ENCODE measurements at regions not wholly inside any gene's neighbourhood (a gene's known extent, or its start where the extent isn't known, plus 50 kb on each side); places are given as distances from the start of the nearest gene placed in this dataset.
A peak's percentile ranks its signal among the peaks of the same experiment; 100 is the strongest.
"Not testable (repeated sequence)": the region's sequence is repeated elsewhere in the genome, so short reads cannot be mapped to it uniquely, and the experiment has no call there.

- Histone ChIP-seq H2BK120ac (ENCODE audit: low read depth, low read length) (no peak overlapping the region), H3K18ac (ENCODE audit: low read length) (no peak overlapping the region), H3K9ac (ENCODE audit: low read length) (no peak overlapping the region), H3K56ac (ENCODE audit: low read length) (no peak overlapping the region), H3K4me1 (ENCODE audit: control insufficient read depth, low read depth, low read length) (no peaks in the 10 kb centered on the region), H4K8ac (ENCODE audit: low read depth, low read length) (no peak overlapping the region), H2BK5ac (ENCODE audit: low read length) (no peak overlapping the region), H3K4me2 (ENCODE audit: low read length) (no peak overlapping the region), H2AK5ac (ENCODE audit: low read length) (no peak overlapping the region), H3K4me3 (ENCODE audit: low read length) (no peak overlapping the region), H3K4ac (ENCODE audit: low read depth, low read length) (no peak overlapping the region), H3K27me3 (ENCODE audit: insufficient read depth, low read length, poor library complexity) (no peaks in the 10 kb centered on the region), H2BK15ac (replicated peaks; ENCODE audit: low read depth) (no peak overlapping the region), H4K5ac (ENCODE audit: low read length) (no peak overlapping the region), H3K79me1 (ENCODE audit: low read length) (no peaks in the 10 kb centered on the region), H3K36me3 (ENCODE audit: control insufficient read depth, insufficient read depth, low read length) (no peaks in the 10 kb centered on the region), H3K23ac (ENCODE audit: low read length) (no peak overlapping the region), H3K27ac (ENCODE audit: low read depth, low read length) (no peak overlapping the region), H3K79me2 (ENCODE audit: control insufficient read depth, insufficient read depth, low read length) (no peaks in the 10 kb centered on the region)
- no peak for DNase-seq
Measured at GRCh38 chr4:167908816-167909215, 183.5 kb upstream of the ANXA10 start.

DNA sequence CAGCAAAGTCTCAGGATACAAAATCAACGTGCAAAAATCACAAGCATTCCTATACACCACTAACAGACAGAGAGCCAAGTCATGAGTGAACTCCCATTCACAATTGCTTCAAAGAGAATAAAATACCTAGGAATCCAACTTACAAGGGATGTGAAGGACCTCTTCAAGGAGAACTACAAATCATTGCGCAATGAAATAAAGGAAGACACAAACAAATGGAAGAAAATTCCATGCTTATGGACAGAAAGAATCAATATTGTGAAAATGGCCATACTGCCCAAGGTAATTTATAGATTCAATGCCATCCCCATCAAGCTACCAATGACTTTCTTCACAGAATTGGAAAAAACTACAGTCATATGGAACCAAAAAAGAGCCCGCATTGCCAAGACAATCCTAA, 179.8 kb upstream of the ANXA10 start:
- not testable (repeated sequence) for H3K79me2 ChIP-seq (ENCODE audit: control insufficient read depth, insufficient read depth, low read length); DNase-seq
- WGBS (ENCODE audit: extremely low coverage, insufficient coverage, low lambda C conversion rate): no CpG with 5 or more reads among the region's 3 CpGs

GRCh38 chr4:167918077-167918476, 174.3 kb upstream of the ANXA10 start:
- no CpG with 5 or more reads among the region's 1 CpG for WGBS (ENCODE audit: extremely low coverage, insufficient coverage, low lambda C conversion rate)

More for the DNA sequence above, 179.8 kb upstream of the ANXA10 start:
- not testable (repeated sequence) for H4K5ac ChIP-seq (ENCODE audit: low read length); H3K23ac ChIP-seq (ENCODE audit: low read length); H3K18ac ChIP-seq (ENCODE audit: low read length); H3K4me1 ChIP-seq (ENCODE audit: control insufficient read depth, low read depth, low read length); H3K4me3 ChIP-seq (ENCODE audit: low read length); H3K4me2 ChIP-seq (ENCODE audit: low read length); H3K27ac ChIP-seq (ENCODE audit: low read depth, low read length); H2BK5ac ChIP-seq (ENCODE audit: low read length); H3K9ac ChIP-seq (ENCODE audit: low read length); H3K27me3 ChIP-seq (ENCODE audit: insufficient read depth, low read length, poor library complexity); H2BK120ac ChIP-seq (ENCODE audit: low read depth, low read length); H3K56ac ChIP-seq (ENCODE audit: low read length); H3K36me3 ChIP-seq (ENCODE audit: control insufficient read depth, insufficient read depth, low read length); H3K4ac ChIP-seq (ENCODE audit: low read depth, low read length); H2BK15ac ChIP-seq (replicated peaks; ENCODE audit: low read depth); H4K8ac ChIP-seq (ENCODE audit: low read depth, low read length); H3K79me1 ChIP-seq (ENCODE audit: low read length); H2AK5ac ChIP-seq (ENCODE audit: low read length)

DNA sequence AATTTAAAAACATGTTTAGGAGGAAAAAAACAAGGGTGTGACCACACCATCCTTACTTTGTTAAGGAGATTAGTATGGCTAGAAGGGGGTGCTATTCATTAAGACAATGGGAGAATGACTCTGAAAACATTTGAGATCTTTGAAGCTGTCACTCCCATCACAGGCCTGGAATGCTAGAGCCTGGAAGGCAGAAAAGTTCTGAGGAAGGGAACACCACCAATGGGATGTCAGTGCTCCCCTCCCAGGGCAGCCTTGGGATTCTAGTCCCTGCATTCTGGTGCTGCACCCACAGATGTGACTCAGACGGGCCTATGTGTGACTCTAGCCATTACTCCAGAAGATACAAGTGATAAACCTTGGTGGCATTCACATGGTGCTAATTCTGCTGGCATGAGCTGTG, 162.2 kb upstream of the ANXA10 start:
- Histone ChIP-seq H2BK5ac (ENCODE audit: low read length) (no peak overlapping the region), H4K8ac (ENCODE audit: low read depth, low read length) (no peak overlapping the region), H3K4me2 (ENCODE audit: low read length) (no peak overlapping the region), H3K56ac (ENCODE audit: low read length) (no peak overlapping the region), H3K36me3 (ENCODE audit: control insufficient read depth, insufficient read depth, low read length) (no peaks in the 10 kb centered on the region), H3K4me1 (ENCODE audit: control insufficient read depth, low read depth, low read length) (no peaks in the 10 kb centered on the region), H3K4me3 (ENCODE audit: low read length) (no peak overlapping the region), H3K4ac (ENCODE audit: low read depth, low read length) (peak overlapping the region; percentile 59), H3K79me2 (ENCODE audit: control insufficient read depth, insufficient read depth, low read length) (no peaks in the 10 kb centered on the region), H3K9ac (ENCODE audit: low read length) (no peak overlapping the region), H3K23ac (ENCODE audit: low read length) (no peak overlapping the region), H3K27me3 (ENCODE audit: insufficient read depth, low read length, poor library complexity) (no peaks in the 10 kb centered on the region), H3K79me1 (ENCODE audit: low read length) (no peaks in the 10 kb centered on the region), H2BK15ac (replicated peaks; ENCODE audit: low read depth) (no peak overlapping the region), H4K5ac (ENCODE audit: low read length) (no peak overlapping the region), H3K18ac (ENCODE audit: low read length) (no peak overlapping the region), H3K27ac (ENCODE audit: low read depth, low read length) (no peak overlapping the region), H2AK5ac (ENCODE audit: low read length) (no peak overlapping the region), H2BK120ac (ENCODE audit: low read depth, low read length) (no peak overlapping the region)
- WGBS (ENCODE audit: extremely low coverage, insufficient coverage, low lambda C conversion rate): no CpG with 5 or more reads among the region's 1 CpG
- peak; percentile 51 for DNase-seq

More at GRCh38 chr4:167918077-167918476, 174.3 kb upstream of the ANXA10 start:
- no peak overlapping the region for H3K9ac ChIP-seq (ENCODE audit: low read length)
- no peak overlapping the region for H2BK120ac ChIP-seq (ENCODE audit: low read depth, low read length)
- H2BK5ac ChIP-seq (ENCODE audit: low read length): no peak overlapping the region
- H3K79me1 ChIP-seq (ENCODE audit: low read length): no peaks in the 10 kb centered on the region
- DNase-seq: no peak
- H3K4ac ChIP-seq (ENCODE audit: low read depth, low read length): no peak overlapping the region
- H3K27ac ChIP-seq (ENCODE audit: low read depth, low read length): no peak overlapping the region
- no peaks in the 10 kb centered on the region for H3K27me3 ChIP-seq (ENCODE audit: insufficient read depth, low read length, poor library complexity)
- no peak overlapping the region for H2BK15ac ChIP-seq (replicated peaks; ENCODE audit: low read depth)
- H3K4me3 ChIP-seq (ENCODE audit: low read length): no peak overlapping the region
- no peak overlapping the region for H4K5ac ChIP-seq (ENCODE audit: low read length)
- no peak overlapping the region for H3K23ac ChIP-seq (ENCODE audit: low read length)
- H2AK5ac ChIP-seq (ENCODE audit: low read length): no peak overlapping the region
- no peaks in the 10 kb centered on the region for H3K36me3 ChIP-seq (ENCODE audit: control insufficient read depth, insufficient read depth, low read length)
- H3K18ac ChIP-seq (ENCODE audit: low read length): no peak overlapping the region
- no peaks in the 10 kb centered on the region for H3K4me1 ChIP-seq (ENCODE audit: control insufficient read depth, low read depth, low read length)
- no peak overlapping the region for H3K56ac ChIP-seq (ENCODE audit: low read length)
- no peak overlapping the region for H4K8ac ChIP-seq (ENCODE audit: low read depth, low read length)
- H3K79me2 ChIP-seq (ENCODE audit: control insufficient read depth, insufficient read depth, low read length): no peaks in the 10 kb centered on the region
- H3K4me2 ChIP-seq (ENCODE audit: low read length): no peak overlapping the region

GRCh38 chr4:167934216-167934615, 158.1 kb upstream of the ANXA10 start:
- no peak overlapping the region for H3K23ac ChIP-seq (ENCODE audit: low read length)
- H3K18ac ChIP-seq (ENCODE audit: low read length): no peak overlapping the region
- no peak overlapping the region for H2BK5ac ChIP-seq (ENCODE audit: low read length)
- no peak overlapping the region for H2BK15ac ChIP-seq (replicated peaks; ENCODE audit: low read depth)
- no peaks in the 10 kb centered on the region for H3K79me1 ChIP-seq (ENCODE audit: low read length)
- no peak overlapping the region for H4K8ac ChIP-seq (ENCODE audit: low read depth, low read length)
- H2AK5ac ChIP-seq (ENCODE audit: low read length): no peak overlapping the region
- no peaks in the 10 kb centered on the region for H3K79me2 ChIP-seq (ENCODE audit: control insufficient read depth, insufficient read depth, low read length)
- no peak overlapping the region for H2BK120ac ChIP-seq (ENCODE audit: low read depth, low read length)
- H3K4me3 ChIP-seq (ENCODE audit: low read length): no peak overlapping the region
- no CpG with 5 or more reads among the region's 4 CpGs for WGBS (ENCODE audit: extremely low coverage, insufficient coverage, low lambda C conversion rate)
- H3K36me3 ChIP-seq (ENCODE audit: control insufficient read depth, insufficient read depth, low read length): no peaks in the 10 kb centered on the region
- H3K56ac ChIP-seq (ENCODE audit: low read length): no peak overlapping the region
- H3K4me1 ChIP-seq (ENCODE audit: control insufficient read depth, low read depth, low read length): no peaks in the 10 kb centered on the region
- no peak overlapping the region for H3K4ac ChIP-seq (ENCODE audit: low read depth, low read length)
- H3K27me3 ChIP-seq (ENCODE audit: insufficient read depth, low read length, poor library complexity): no peaks in the 10 kb centered on the region
- H3K9ac ChIP-seq (ENCODE audit: low read length): no peak overlapping the region
- no peak overlapping the region for H3K4me2 ChIP-seq (ENCODE audit: low read length)
- DNase-seq: peak; percentile 7
- H4K5ac ChIP-seq (ENCODE audit: low read length): no peak overlapping the region
- no peak overlapping the region for H3K27ac ChIP-seq (ENCODE audit: low read depth, low read length)

DNA sequence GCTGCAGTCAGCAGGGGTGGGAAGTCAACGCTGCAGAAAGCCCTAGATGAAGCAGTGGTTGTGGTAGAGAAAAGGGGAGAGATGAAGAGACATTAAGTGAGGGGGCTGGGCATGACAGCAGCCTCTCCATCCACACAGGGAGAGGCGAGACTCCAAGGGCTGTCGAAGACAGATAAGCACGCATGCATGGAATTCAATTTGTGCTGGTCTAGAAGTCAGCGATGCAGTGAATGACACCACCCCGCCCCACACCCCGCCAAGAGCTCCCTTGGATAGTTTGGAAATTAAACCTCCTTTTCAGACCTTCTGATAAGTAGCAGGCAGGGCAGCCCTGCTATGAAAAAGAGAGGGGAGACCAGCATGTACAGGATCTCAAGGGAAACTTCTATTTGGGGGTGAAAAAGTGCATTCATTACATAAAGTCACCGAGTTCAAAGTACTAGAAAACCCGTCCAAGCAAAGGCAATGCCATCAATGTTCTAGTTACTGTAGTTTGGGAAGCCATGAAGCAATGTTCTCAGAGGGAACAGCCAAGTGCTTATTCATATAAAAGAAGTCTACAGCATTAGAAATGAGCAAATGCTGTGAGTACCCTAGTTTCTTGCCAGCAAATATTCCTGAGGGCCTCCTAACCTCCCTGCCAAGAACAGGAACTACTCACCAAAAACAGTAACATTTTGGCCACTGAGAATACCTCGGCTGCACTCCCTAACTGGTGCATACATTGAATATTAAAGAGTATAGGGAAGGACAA, 152.3 kb upstream of the ANXA10 start:
- no peak overlapping the region for H2BK5ac ChIP-seq (ENCODE audit: low read length)
- no peak overlapping the region for H4K8ac ChIP-seq (ENCODE audit: low read depth, low read length)
- no peak overlapping the region for H3K23ac ChIP-seq (ENCODE audit: low read length)
- no peaks in the 10 kb centered on the region for H3K79me2 ChIP-seq (ENCODE audit: control insufficient read depth, insufficient read depth, low read length)
- H3K79me1 ChIP-seq (ENCODE audit: low read length): no peaks in the 10 kb centered on the region
- no peak overlapping the region for H2AK5ac ChIP-seq (ENCODE audit: low read length)
- no peak overlapping the region for H4K5ac ChIP-seq (ENCODE audit: low read length)
- H3K4me1 ChIP-seq (ENCODE audit: control insufficient read depth, low read depth, low read length): no peaks in the 10 kb centered on the region
- no peak overlapping the region for H3K56ac ChIP-seq (ENCODE audit: low read length)
- peak; percentile 12 for DNase-seq
- no peaks in the 10 kb centered on the region for H3K36me3 ChIP-seq (ENCODE audit: control insufficient read depth, insufficient read depth, low read length)
- no peak overlapping the region for H2BK15ac ChIP-seq (replicated peaks; ENCODE audit: low read depth)
- no peak overlapping the region for H3K4me2 ChIP-seq (ENCODE audit: low read length)
- no peak overlapping the region for H3K27ac ChIP-seq (ENCODE audit: low read depth, low read length)
- H3K4ac ChIP-seq (ENCODE audit: low read depth, low read length): no peak overlapping the region
- no peak overlapping the region for H3K9ac ChIP-seq (ENCODE audit: low read length)
- H2BK120ac ChIP-seq (ENCODE audit: low read depth, low read length): no peak overlapping the region
- no peaks in the 10 kb centered on the region for H3K27me3 ChIP-seq (ENCODE audit: insufficient read depth, low read length, poor library complexity)
- no CpG with 5 or more reads among the region's 10 CpGs for WGBS (ENCODE audit: extremely low coverage, insufficient coverage, low lambda C conversion rate)
- no peak overlapping the region for H3K4me3 ChIP-seq (ENCODE audit: low read length)
- no peak overlapping the region for H3K18ac ChIP-seq (ENCODE audit: low read length)
